ENCODE measurements at regions not wholly inside any gene's neighbourhood (a gene's known extent, or its start where the extent isn't known, plus 50 kb on each side); places are given as distances from the start of the nearest gene placed in this dataset.

GRCh38 chr1:43066578-43066977 is 105.5 kb downstream of the EBNA1BP2 start:
- DNase-seq (ENCODE audit: low read depth, low spot score), result no peak
- H3K27ac ChIP-seq, result no peak overlapping the region

DNA sequence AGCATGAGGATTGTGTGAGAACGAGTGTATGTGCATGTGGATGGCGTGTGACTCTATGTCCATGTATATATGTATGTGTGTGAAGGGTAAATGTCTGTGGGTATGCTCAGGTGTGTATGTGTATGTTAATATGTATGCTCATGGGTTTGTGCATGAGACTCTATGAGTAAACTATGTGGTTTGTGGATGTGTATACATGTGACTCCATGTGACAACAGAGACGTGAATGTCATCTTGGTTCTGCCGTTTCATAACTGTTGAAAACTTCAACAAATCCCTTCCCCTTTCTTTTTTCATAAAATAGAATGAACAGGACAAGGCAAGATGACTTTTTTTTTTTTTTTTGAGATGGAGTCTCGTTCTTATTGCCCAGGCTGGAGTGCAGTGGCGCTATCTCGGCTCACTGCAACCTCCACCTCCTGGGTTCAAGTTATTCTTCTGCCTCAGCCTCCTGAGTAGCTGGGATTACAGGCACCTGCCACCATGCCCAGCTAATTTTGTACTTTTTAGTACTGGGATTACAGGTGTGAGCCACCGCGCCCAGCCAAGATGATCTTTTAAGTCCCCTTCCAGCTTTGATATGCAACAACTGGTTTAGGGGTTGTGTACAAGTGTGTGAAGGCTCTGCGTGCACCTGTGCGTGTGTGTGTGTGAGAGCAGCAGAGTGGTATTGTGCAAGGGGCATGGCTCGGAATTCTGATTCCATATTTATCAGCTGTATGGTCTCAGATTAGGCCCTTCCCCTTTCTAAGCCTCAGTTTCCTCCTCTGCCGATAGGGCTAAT is 106.3 kb downstream of the EBNA1BP2 start:
- no peak overlapping the region for H3K27ac ChIP-seq
- DNase-seq (ENCODE audit: low read depth, low spot score), result no peak

DNA sequence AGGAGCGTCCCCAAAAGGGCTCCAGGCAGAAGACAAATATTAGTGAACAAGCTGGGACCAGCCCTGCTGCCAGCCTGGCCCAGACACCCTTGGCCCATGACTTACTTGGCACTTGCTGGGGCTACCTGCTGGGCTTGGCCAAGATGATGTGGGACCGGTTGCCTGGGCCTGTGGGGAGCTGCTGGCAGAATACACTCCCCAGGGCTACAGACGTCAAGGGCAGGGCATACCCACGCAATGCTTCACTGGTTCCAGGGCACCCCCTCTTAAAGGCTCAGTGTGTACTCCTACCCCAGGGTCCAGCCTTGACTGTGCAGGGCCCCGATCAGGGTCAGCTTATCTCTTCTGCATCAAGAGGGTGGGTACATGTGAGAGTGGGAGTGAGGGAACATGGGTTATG is 106.5 kb upstream of the SLC2A1 start:
- no peak overlapping the region for H3K27ac ChIP-seq
- no peak for DNase-seq (ENCODE audit: low read depth, low spot score)

DNA sequence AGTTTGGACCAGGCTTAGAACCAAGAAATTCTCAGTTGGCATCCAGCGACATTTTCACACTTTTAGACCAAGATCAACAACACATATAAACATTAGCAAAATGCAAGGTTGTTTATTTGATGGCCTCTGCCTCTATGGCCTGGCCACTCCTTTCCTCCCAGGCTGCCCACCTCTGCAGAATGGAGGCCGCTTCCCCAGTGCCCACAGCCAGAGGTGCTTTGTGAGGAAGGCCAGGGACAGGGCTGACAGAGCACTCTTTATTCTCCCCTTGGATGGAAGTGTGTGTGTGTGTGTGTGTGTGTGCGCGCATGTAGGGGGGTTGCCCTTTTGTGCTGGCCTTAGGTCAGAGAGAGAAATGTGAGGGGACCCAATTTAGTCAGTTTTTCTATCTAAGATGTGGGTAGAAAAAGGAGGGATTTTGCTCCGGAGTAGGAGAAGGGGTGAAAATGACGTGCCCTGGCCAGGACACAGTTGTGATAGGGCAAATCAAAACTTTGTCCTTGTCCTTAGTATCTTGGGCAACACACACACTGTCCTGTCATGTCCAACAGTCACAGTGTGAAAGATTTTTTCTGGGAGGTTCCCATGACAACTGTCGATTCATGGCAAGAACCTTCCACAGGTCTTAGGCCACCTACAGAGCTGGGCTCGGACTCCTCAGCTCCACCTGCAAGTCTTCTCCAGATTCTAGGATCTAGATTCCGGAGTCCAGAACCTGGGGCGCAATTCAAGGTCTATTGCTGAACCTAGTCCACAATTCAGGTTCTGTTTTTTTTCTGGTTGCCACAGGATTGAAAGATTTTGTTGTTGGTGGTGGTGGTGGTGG is 104.9 kb upstream of the SLC2A1 start:
- no peak for DNase-seq (ENCODE audit: low read depth, low spot score)
- H3K27ac ChIP-seq, result no peak overlapping the region

- DNase-seq (ENCODE audit: low read depth, low spot score), result no peak
- H3K27ac ChIP-seq, result no peak overlapping the region
Observed at GRCh38 chr1:43062527-43063095, 103.9 kb upstream of the SLC2A1 start.

GRCh38 chr1:43061757-43062156 is 103.1 kb upstream of the SLC2A1 start:
- no peak for DNase-seq (ENCODE audit: low read depth, low spot score)
- no peak overlapping the region for H3K27ac ChIP-seq

GRCh38 chr1:43059640-43060574 is 101.2 kb upstream of the SLC2A1 start:
- no peak for DNase-seq (ENCODE audit: low read depth, low spot score)
- H3K27ac ChIP-seq, result no peak overlapping the region

- H3K27ac ChIP-seq, result peak overlapping the region; percentile 49
- DNase-seq (ENCODE audit: low read depth, low spot score), result no peak
Observed at GRCh38 chr1:43058545-43059360, 100.1 kb upstream of the SLC2A1 start.

GRCh38 chr1:43058056-43058455 is 99.4 kb upstream of the SLC2A1 start:
- DNase-seq (ENCODE audit: low read depth, low spot score), result no peak

DNA sequence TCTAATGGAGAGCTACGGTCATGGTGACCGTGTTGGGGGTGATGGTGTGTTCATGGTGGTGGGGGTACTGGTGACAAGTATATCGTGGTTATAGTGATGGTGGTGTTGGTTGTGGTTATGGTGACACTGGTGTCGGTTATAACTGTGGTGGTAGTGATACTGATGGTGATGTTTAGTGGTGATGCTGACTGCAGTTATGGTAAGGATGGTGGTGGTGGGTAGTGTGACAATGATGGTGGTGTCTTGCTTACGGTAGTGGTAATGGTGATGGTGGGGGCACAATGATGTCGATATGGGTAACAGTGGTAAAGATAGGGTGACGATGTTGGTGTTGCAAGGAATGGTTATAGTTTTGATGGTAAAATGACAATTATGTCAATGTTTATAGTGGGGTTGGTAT is 98.9 kb upstream of the SLC2A1 start:
- no peak for DNase-seq (ENCODE audit: low read depth, low spot score)
- peak overlapping the region; percentile 19 for H3K27ac ChIP-seq

More at GRCh38 chr1:43058056-43058455, 99.4 kb upstream of the SLC2A1 start:
- H3K27ac ChIP-seq, result peak overlapping the region; percentile 49

DNA sequence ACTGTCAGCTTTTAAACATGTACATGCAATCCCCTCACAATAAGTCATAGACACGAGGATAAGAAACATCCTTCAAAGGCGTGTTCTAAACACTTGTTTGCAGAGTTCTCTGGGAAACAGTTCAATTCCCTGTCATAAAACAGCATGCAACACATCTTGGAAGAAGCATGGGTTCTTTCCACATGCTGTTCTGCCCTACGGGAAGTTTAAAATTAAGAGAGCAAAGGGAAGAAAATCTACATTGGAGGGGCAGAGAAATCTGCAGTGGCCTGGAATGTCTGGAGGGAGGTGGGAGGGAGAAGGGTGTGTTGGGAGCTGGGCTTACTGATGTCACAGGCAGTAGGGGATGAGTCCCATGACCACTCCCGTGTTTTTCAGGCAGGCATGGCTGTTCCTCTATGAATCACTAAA is 98.3 kb upstream of the SLC2A1 start:
- DNase-seq (ENCODE audit: low read depth, low spot score), result no peak
- H3K27ac ChIP-seq, result peak overlapping the region; percentile 19

DNA sequence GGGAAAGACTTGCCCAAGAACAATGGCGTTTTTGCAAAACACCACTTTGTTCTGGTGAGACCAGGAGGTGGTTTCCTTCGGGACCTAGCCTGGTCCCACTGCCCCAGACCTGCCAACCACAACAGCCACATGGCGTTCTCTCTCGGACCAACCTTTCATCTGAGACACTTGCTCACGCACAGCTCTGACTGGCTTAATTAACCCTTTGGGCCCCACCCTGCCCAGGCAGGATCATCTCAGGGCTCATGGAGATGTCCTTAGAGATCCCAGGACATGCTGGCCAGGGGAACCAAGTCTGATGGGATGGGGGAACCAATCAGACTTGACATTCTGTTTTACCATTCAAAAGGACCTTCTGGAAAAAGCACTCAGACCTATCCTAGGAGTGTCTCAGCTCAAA is 97.8 kb upstream of the SLC2A1 start:
- peak overlapping the region; percentile 19 for H3K27ac ChIP-seq
- DNase-seq (ENCODE audit: low read depth, low spot score), result no peak

GRCh38 chr1:43054961-43055360 is 96.3 kb upstream of the SLC2A1 start:
- no peak overlapping the region for H3K27ac ChIP-seq

DNA sequence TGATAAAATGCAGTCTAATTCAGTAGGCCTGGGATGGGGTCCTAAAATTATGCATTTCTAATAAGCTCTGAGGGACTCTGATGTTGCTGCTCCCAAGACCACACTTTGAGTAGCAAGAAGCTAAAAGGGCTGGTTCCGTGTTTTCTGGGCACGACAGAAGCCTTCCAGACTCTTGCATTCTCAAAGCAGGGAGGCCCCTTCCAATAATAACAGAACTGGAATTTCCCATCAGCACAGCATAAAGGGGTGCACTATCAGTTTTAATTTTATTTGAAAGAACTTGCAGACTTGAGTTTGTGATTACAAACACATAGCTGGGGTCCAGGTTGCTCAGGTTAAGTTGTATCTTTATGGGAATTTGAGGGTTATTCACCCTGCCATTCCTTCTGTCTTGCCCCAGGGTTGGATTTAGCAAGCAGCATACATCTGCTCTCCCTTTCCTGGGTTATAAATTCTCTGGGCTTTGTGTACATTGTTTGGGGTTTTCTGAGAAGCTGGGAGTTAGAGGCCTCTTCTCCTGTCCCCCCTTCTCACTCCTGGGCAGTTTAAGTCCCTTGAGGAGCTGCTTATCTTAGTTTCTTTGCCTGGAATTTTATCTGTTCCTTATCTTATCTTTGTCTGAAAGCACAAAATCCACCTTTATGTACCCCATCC is 94.2 kb upstream of the SLC2A1 start:
- H3K27ac ChIP-seq, result no peak overlapping the region
- no peak for DNase-seq (ENCODE audit: low read depth, low spot score)

More at GRCh38 chr1:43054961-43055360, 96.3 kb upstream of the SLC2A1 start:
- DNase-seq (ENCODE audit: low read depth, low spot score), result no peak

GRCh38 chr1:43052322-43052721 is 93.7 kb upstream of the SLC2A1 start:
- DNase-seq (ENCODE audit: low read depth, low spot score), result no peak
- no peak overlapping the region for H3K27ac ChIP-seq

DNA sequence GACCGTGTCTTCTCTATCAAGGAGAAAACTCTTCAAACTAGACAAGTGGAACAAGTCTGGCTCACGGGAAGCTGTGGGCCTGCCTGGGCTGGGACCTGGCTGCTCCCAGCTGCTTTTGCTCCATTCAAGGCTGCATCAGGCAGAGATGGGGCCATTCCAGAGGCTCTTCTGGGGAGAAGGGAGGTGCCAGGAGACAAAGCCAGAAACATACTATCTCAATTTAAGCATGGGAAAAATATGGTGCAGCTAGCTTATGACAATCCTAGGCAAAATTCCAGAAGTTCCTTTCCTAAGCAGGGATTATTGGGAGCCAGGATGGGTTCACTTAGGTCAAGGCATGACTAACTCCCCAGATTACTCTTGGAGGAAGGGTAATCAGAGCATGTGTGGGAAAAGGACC is 90.8 kb upstream of the SLC2A1 start:
- H3K27ac ChIP-seq, result peak overlapping the region; percentile 72
- DNase-seq (ENCODE audit: low read depth, low spot score), result no peak

GRCh38 chr1:43048601-43049011 is 89.9 kb upstream of the SLC2A1 start:
- peak; percentile 73 for DNase-seq (ENCODE audit: low read depth, low spot score)
- H3K27ac ChIP-seq, result peak overlapping the region; percentile 72

GRCh38 chr1:43047135-43047534 is 88.5 kb upstream of the SLC2A1 start:
- no peak for DNase-seq (ENCODE audit: low read depth, low spot score)
- H3K27ac ChIP-seq, result no peak overlapping the region

All from epithelial cell of prostate (primary cell).